ENCODE measurements at regions not wholly inside any gene's neighbourhood (a gene's known extent, or its start where the extent isn't known, plus 50 kb on each side); places are given as distances from the start of the nearest gene placed in this dataset.

- TF ChIP-seq CTCF (IDR thresholded peaks at IDR 0.05; ENCODE audit: low read depth, low read length): no peak
- no peaks in the 10 kb centered on the region for H3K9me3 ChIP-seq
- DNase-seq: no peak
- no peaks in the 10 kb centered on the region for H3K4me1 ChIP-seq
- no peaks in the 10 kb centered on the region; the same call in 1 of the 2 replicates for H3K27me3 ChIP-seq
- no peak overlapping the region for H3K4me3 ChIP-seq (ENCODE audit: low read depth, low read length)
- H3K36me3 ChIP-seq: no peaks in the 10 kb centered on the region
Measured at GRCh38 chr11:11078344-11079086, 220.7 kb upstream of the ZBED5 start.

GRCh38 chr11:11077898-11078297, 220.0 kb upstream of the ZBED5 start:
- Histone ChIP-seq H3K4me1 (no peaks in the 10 kb centered on the region), H3K4me3 (ENCODE audit: low read depth, low read length) (no peak overlapping the region), H3K36me3 (no peaks in the 10 kb centered on the region), H3K9me3 (no peaks in the 10 kb centered on the region), H3K27me3 (no peaks in the 10 kb centered on the region; the same call in 1 of the 2 replicates)
- no peak for TF ChIP-seq CTCF (IDR thresholded peaks at IDR 0.05; ENCODE audit: low read depth, low read length)
- DNase-seq: no peak

- H3K36me3 ChIP-seq: no peaks in the 10 kb centered on the region
- no peaks in the 10 kb centered on the region; the same call in 1 of the 2 replicates for H3K27me3 ChIP-seq
- H3K4me1 ChIP-seq: no peaks in the 10 kb centered on the region
- H3K4me3 ChIP-seq (ENCODE audit: low read depth, low read length): no peak overlapping the region
- TF ChIP-seq CTCF (IDR thresholded peaks at IDR 0.05; ENCODE audit: low read depth, low read length): no peak
- no peaks in the 10 kb centered on the region for H3K9me3 ChIP-seq
- DNase-seq: no peak
Measured at GRCh38 chr11:11076879-11077278, 219.0 kb upstream of the ZBED5 start.

DNA sequence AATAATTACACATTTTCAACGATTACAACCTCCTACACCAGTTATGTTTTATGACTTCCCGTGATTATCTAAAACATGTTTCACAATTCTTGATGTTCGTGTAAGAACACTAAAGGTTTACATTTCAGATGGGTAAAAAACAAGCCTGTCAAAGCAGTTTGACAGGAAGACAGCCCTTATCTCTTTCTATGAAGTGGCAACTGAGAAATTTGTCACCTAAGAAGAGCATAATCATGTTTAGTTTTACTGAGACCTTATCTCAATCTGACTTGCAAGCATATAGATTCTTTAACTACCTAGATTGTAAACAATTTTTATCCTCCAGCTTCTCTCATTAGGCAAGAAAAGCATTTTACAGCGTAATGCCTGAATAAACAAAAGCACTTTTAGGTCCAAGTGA, 218.4 kb upstream of the ZBED5 start:
- no peaks in the 10 kb centered on the region for H3K36me3 ChIP-seq
- H3K9me3 ChIP-seq: no peaks in the 10 kb centered on the region
- no peaks in the 10 kb centered on the region; the same call in 1 of the 2 replicates for H3K27me3 ChIP-seq
- no peak overlapping the region for H3K4me3 ChIP-seq (ENCODE audit: low read depth, low read length)
- no peaks in the 10 kb centered on the region for H3K4me1 ChIP-seq
- no peak for TF ChIP-seq CTCF (IDR thresholded peaks at IDR 0.05; ENCODE audit: low read depth, low read length)
- DNase-seq: no peak

DNA sequence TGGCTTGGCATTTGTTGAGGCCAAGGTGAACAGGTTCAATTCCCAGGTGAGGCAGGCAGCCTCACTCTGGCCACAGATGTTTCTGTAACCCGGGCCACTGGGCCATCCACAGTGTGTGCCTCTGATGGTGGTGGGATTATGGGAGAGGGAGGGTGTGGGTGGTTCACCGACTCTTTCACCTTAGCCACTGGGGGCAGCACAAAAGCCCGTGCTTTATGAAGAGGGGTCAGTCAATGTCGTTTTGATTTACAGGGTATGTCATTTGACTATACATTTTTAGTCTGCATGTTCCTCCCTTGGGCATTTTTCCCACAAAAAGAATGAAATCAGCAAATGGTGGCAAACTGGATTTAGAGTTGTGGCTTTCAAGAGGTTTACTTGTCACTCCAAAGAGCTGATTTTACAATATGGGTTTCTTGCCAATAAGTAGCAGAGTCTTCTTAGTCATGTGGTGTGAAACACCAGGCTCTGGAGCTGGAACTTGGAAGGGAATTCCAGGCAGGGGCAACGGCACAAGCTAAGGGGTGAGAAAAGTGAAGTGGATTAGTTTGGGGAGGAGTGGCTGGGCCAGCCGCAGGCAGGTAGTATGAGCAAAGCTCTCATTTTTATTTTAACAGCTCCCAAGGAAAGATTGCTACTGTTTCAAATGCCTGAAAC, 217.8 kb upstream of the ZBED5 start:
- Histone ChIP-seq H3K27me3 (no peaks in the 10 kb centered on the region), H3K4me3 (ENCODE audit: low read depth, low read length) (no peak overlapping the region), H3K4me1 (no peaks in the 10 kb centered on the region), H3K9me3 (no peaks in the 10 kb centered on the region), H3K36me3 (no peaks in the 10 kb centered on the region)
- peak; percentile 3; the same call in 1 of the 2 replicates for TF ChIP-seq CTCF (IDR thresholded peaks at IDR 0.05; ENCODE audit: low read depth, low read length)
- DNase-seq: no peak
